ENCODE measurements at regions not wholly inside any gene's neighbourhood (a gene's known extent, or its start where the extent isn't known, plus 50 kb on each side); places are given as distances from the start of the nearest gene placed in this dataset.

GRCh38 chr2:128982001-128982400, 663.3 kb upstream of the HS6ST1 start:
- TF ChIP-seq EZH2phosphoT487 (IDR thresholded peaks at IDR 0.05; ENCODE audit: low read depth) (no peak), CTCF (IDR thresholded peaks at IDR 0.05; ENCODE audit: low read depth, low read length) (no peak)
- Histone ChIP-seq H3K9me3 (ENCODE audit: insufficient read depth, low read length) (no peaks in the 10 kb centered on the region), H2AFZ (ENCODE audit: low read depth, low read length) (no peak overlapping the region), H4K20me1 (ENCODE audit: insufficient read depth, low read length) (no peaks in the 10 kb centered on the region), H3K36me3 (replicated peaks; ENCODE audit: low read depth, low read length) (no peaks in the 10 kb centered on the region), H3K4me2 (ENCODE audit: low read length) (no peak overlapping the region), H3K27ac (ENCODE audit: low read length) (no peak overlapping the region), H3K27me3 (ENCODE audit: low read depth, low read length) (no peaks in the 10 kb centered on the region; the same call in 1 of the 2 replicates), H3K4me1 (ENCODE audit: low read length) (no peaks in the 10 kb centered on the region), H3K9ac (ENCODE audit: low read length) (no peak overlapping the region), H3K79me2 (ENCODE audit: low read length) (no peaks in the 10 kb centered on the region), H3K4me3 (ENCODE audit: low read length) (no peak overlapping the region)

GRCh38 chr2:128982670-128983069, 664.0 kb upstream of the HS6ST1 start:
- TF ChIP-seq EZH2phosphoT487 (IDR thresholded peaks at IDR 0.05; ENCODE audit: low read depth) (no peak), CTCF (IDR thresholded peaks at IDR 0.05; ENCODE audit: low read depth, low read length) (no peak)
- Histone ChIP-seq H4K20me1 (ENCODE audit: insufficient read depth, low read length) (no peaks in the 10 kb centered on the region), H3K4me1 (ENCODE audit: low read length) (no peaks in the 10 kb centered on the region), H3K27ac (ENCODE audit: low read length) (no peak overlapping the region), H3K4me2 (ENCODE audit: low read length) (no peak overlapping the region), H3K4me3 (ENCODE audit: low read length) (no peak overlapping the region), H3K79me2 (ENCODE audit: low read length) (no peaks in the 10 kb centered on the region), H3K36me3 (replicated peaks; ENCODE audit: low read depth, low read length) (no peaks in the 10 kb centered on the region), H3K9ac (ENCODE audit: low read length) (no peak overlapping the region), H3K27me3 (ENCODE audit: low read depth, low read length) (no peaks in the 10 kb centered on the region; the same call in 1 of the 2 replicates), H2AFZ (ENCODE audit: low read depth, low read length) (no peak overlapping the region), H3K9me3 (ENCODE audit: insufficient read depth, low read length) (no peaks in the 10 kb centered on the region)

GRCh38 chr2:128983094-128983493, 664.4 kb upstream of the HS6ST1 start:
- Histone ChIP-seq H4K20me1 (ENCODE audit: insufficient read depth, low read length) (no peaks in the 10 kb centered on the region), H3K27ac (ENCODE audit: low read length) (no peak overlapping the region)
- TF ChIP-seq CTCF (IDR thresholded peaks at IDR 0.05; ENCODE audit: low read depth, low read length) (no peak), EZH2phosphoT487 (IDR thresholded peaks at IDR 0.05; ENCODE audit: low read depth) (no peak)

GRCh38 chr2:128984081-128984480, 665.4 kb upstream of the HS6ST1 start:
- H3K27me3 ChIP-seq (ENCODE audit: low read depth, low read length): no peaks in the 10 kb centered on the region; the same call in 1 of the 2 replicates
- no peak overlapping the region for H3K4me2 ChIP-seq (ENCODE audit: low read length)
- no peak overlapping the region for H2AFZ ChIP-seq (ENCODE audit: low read depth, low read length)
- no peaks in the 10 kb centered on the region for H3K79me2 ChIP-seq (ENCODE audit: low read length)
- H4K20me1 ChIP-seq (ENCODE audit: insufficient read depth, low read length): no peaks in the 10 kb centered on the region
- no peak for TF ChIP-seq CTCF (IDR thresholded peaks at IDR 0.05; ENCODE audit: low read depth, low read length)
- no peak for TF ChIP-seq EZH2phosphoT487 (IDR thresholded peaks at IDR 0.05; ENCODE audit: low read depth)
- H3K9me3 ChIP-seq (ENCODE audit: insufficient read depth, low read length): no peaks in the 10 kb centered on the region
- H3K27ac ChIP-seq (ENCODE audit: low read length): no peak overlapping the region
- no peaks in the 10 kb centered on the region for H3K36me3 ChIP-seq (replicated peaks; ENCODE audit: low read depth, low read length)
- no peak overlapping the region for H3K4me3 ChIP-seq (ENCODE audit: low read length)
- H3K4me1 ChIP-seq (ENCODE audit: low read length): no peaks in the 10 kb centered on the region
- no peak overlapping the region for H3K9ac ChIP-seq (ENCODE audit: low read length)

More at GRCh38 chr2:128983094-128983493, 664.4 kb upstream of the HS6ST1 start:
- H3K36me3 ChIP-seq (replicated peaks; ENCODE audit: low read depth, low read length): no peaks in the 10 kb centered on the region
- H3K4me1 ChIP-seq (ENCODE audit: low read length): no peaks in the 10 kb centered on the region
- no peak overlapping the region for H3K4me3 ChIP-seq (ENCODE audit: low read length)
- no peak overlapping the region for H2AFZ ChIP-seq (ENCODE audit: low read depth, low read length)
- H3K9me3 ChIP-seq (ENCODE audit: insufficient read depth, low read length): no peaks in the 10 kb centered on the region
- H3K27me3 ChIP-seq (ENCODE audit: low read depth, low read length): no peaks in the 10 kb centered on the region; the same call in 1 of the 2 replicates
- H3K79me2 ChIP-seq (ENCODE audit: low read length): no peaks in the 10 kb centered on the region
- H3K4me2 ChIP-seq (ENCODE audit: low read length): no peak overlapping the region
- no peak overlapping the region for H3K9ac ChIP-seq (ENCODE audit: low read length)
